Stimulated activated effector memory CD8-positive, alpha-beta T cell treated with anti-CD3 and anti-CD28 coated beads, Interleukin-12 subunit alpha, Interleukin-12 subunit beta, amount 100 ng/mL, for 72 hours (primary cell): ENCODE measurements at regions not wholly inside any gene's neighbourhood (a gene's known extent, or its start where the extent isn't known, plus 50 kb on each side); places are given as distances from the start of the nearest gene placed in this dataset.

ENCODE experiments used
- ATAC-seq: fragments of 150-1000 bp; cut with Tn5 transposase; 2 replicates; pipeline ENCODE4 v1.10.0; 2021
- DNase-seq, 2 donors: peaks; one replicate each; pipeline ENCODE4 v3.0.0; 2021 to 2022; ENCODE audit warnings: low spot score in 2 of 2
- H3K27ac Mint-ChIP-seq: one replicate; pipeline ENCODE4 v1.8.0; 2022; ENCODE audit warnings: mild to moderate bottlenecking, mixed read lengths
- H3K36me3 Mint-ChIP-seq: one replicate; pipeline ENCODE4 v1.8.0; 2022; ENCODE audit warnings: mild to moderate bottlenecking, mixed read lengths
- H3K4me1 Mint-ChIP-seq: one replicate; pipeline ENCODE4 v1.8.0; 2022; ENCODE audit warnings: mixed read lengths
- H3K4me3 Mint-ChIP-seq: one replicate; pipeline ENCODE4 v1.8.0; 2022; ENCODE audit warnings: mild to moderate bottlenecking, mixed read lengths
- H3K9me3 Mint-ChIP-seq: one replicate; pipeline ENCODE4 v1.8.0; 2022; ENCODE audit warnings: mixed read lengths

DNA sequence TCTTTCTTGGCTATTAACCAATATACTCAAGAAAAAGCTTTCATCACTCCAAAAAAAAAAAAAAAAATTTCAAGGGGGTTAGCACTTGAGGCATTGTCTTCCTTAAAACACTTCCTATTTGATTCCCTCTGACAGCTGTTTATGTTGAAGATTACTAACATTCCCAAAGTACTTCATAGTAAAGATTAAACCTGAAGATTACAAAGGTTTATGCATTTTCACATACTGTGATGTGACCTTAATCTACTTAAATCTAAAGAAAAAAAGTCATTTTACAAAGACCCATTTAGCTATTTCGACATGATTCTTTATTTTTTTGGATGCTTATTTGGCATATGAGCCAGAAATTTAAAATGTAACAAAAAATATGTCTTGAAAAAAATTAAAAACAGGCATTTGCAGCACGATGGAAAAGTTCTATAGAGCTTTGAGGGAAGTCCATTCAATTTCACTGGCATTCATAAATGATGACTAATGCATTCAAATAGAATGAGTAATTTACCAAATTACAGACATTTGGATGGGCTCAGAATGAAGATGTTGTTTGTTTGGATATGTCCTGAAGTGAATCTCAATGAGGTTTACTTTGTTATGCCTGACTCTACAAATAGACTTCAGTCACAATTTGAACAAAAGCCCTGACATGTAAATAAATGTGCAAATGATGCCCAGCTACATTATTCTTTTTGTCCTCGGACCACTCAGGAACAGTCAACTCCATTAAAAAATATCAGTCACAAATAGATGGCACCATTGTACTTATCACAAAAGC is 674.6 kb upstream of the MARCKS start:
- peaks cover 15% of the 10 kb centered on the region for H3K9me3 Mint-ChIP-seq
- H3K27ac Mint-ChIP-seq: no peak overlapping the region
- no peaks in the 10 kb centered on the region for H3K4me1 Mint-ChIP-seq
- DNase-seq: no peak
- no peak overlapping the region for H3K4me3 Mint-ChIP-seq
- no peaks in the 10 kb centered on the region for H3K36me3 Mint-ChIP-seq
- no peak for ATAC-seq

DNA sequence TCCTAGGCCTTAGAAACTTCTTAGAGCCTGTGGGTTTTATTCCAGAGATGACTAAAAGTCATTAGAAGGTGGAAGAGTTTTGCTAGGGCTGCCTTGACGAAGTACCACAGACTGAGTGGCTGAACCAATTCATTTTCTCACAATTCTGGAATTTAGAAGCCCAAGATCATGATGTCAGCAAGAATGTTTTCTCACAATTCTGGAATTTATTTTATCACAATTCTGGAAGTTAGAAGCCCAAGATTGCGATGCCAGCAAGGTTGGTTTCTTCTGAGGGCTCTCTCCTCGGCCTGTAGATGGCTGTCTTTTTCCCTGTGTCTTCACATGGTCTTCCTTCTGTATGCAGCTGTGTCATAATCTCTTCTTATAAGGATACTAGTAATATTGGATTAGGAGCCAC is 672.9 kb upstream of the MARCKS start:
- H3K36me3 Mint-ChIP-seq: no peaks in the 10 kb centered on the region

DNA sequence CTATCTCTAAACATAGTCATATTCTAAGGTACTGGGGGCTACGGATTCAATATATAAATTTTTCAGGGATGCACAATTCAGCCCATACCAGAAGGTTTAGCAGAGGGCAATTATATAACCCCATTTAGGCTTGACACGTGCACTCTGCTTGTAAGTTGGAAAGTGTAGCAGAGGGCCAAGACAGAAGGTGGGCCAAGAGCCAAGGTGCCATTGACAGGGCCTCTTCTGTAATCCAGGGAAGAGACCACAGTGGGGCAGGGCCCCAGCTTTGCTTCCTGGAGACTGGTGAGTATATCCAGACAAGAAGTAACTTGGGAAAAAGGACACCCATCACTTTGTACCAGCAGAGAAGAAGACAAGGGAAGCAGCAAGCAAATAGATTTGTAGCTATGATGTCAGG is 672.4 kb upstream of the MARCKS start:
- peaks cover 6% of the 10 kb centered on the region for H3K9me3 Mint-ChIP-seq
- no peaks in the 10 kb centered on the region for H3K4me1 Mint-ChIP-seq
- ATAC-seq (no peak), DNase-seq (no peak)
- H3K27ac Mint-ChIP-seq: no peak overlapping the region
- no peaks in the 10 kb centered on the region for H3K36me3 Mint-ChIP-seq
- no peak overlapping the region for H3K4me3 Mint-ChIP-seq

More for the DNA sequence above, 672.9 kb upstream of the MARCKS start:
- no peaks in the 10 kb centered on the region for H3K4me1 Mint-ChIP-seq
- no peak for DNase-seq
- no peak overlapping the region for H3K4me3 Mint-ChIP-seq
- H3K27ac Mint-ChIP-seq: no peak overlapping the region
- no peak for ATAC-seq
- H3K9me3 Mint-ChIP-seq: peaks cover 6% of the 10 kb centered on the region

DNA sequence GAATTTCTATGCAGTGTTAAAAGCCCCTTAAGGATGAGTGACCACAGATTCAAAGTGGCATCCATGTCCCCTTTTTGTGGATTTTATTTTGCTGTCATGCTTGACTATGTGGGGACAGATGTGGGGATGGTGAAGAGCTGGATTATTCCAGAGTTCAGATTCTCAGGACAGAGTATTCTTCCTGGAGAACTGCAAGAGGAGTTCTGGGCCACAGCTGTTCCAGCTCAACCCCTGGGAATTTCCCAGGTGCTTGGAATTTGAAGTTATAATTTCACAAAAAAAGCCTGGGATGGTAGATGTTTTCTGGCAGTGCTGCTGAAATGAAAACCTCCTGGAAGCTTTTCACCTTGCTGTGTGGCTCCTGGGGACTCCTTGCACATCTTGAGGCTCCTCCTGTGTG is 671.8 kb upstream of the MARCKS start:
- no peak overlapping the region for H3K4me3 Mint-ChIP-seq
- H3K4me1 Mint-ChIP-seq: no peaks in the 10 kb centered on the region
- H3K27ac Mint-ChIP-seq: no peak overlapping the region
- H3K9me3 Mint-ChIP-seq: peaks cover 6% of the 10 kb centered on the region
- no peaks in the 10 kb centered on the region for H3K36me3 Mint-ChIP-seq
- DNase-seq (no peak), ATAC-seq (no peak)

DNA sequence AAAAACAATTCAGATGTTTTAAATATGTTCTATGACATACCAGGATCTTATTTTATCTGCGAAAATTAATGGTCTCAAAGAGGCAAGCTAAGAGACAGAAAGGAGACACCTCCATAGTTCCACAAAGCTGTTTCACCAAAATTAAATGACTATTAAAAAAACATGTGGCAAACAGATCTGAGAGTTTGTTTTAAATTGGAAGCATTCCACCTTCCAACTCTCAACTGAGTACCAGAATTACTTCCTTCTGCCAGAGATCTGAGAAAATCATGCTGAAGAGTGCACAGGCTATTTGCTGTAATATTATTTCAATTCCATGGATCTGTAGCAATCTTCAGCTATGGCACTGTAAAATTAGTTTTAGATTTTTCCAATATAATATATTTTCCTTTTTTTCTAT is 669.5 kb upstream of the MARCKS start:
- Mint-ChIP-seq H3K36me3 (no peaks in the 10 kb centered on the region), H3K27ac (no peak overlapping the region), H3K9me3 (peaks cover 6% of the 10 kb centered on the region), H3K4me1 (no peaks in the 10 kb centered on the region), H3K4me3 (no peak overlapping the region)
- no peak for ATAC-seq
- no peak for DNase-seq

DNA sequence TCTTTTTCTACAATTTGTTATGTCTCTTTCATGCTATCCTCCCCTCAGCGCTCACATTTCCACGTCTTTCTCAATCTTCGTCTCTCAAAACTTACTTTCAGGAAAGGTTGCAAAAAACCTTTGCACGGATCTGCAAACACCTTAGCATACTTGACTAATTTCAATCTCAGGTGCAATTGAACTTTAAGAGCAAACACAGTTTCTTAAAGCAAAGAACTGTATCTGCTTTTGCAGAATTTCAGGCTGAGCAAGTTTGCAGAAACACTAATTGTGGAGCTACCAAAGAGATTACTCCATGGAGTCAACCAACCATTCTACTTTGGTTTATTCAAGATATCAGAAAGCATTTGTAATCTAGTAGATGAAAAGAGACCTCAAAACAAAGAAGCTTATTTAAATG is 668.2 kb upstream of the MARCKS start:
- DNase-seq (no peak), ATAC-seq (no peak)
- H3K36me3 Mint-ChIP-seq: no peaks in the 10 kb centered on the region
- H3K4me1 Mint-ChIP-seq: no peaks in the 10 kb centered on the region
- H3K9me3 Mint-ChIP-seq: peaks cover 2% of the 10 kb centered on the region
- H3K4me3 Mint-ChIP-seq: no peak overlapping the region
- no peak overlapping the region for H3K27ac Mint-ChIP-seq

DNA sequence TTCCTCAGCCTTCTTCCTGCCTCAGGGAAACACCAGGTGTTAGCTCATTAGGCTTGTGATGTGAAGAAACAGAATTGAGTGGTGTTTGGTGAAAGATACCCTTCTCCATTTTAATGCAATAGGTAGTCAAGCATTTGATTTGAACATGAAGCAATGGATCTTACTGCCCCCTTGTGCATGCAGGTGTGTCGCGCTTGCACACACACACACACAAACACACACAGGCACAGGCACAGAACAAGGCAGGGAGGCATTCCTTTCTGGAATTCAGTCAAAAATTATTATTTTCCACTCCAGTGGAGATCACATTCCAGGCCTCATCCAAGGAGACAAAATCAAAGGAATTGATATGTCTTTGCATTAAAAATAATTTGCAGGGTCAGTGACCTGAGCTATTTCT is 667.0 kb upstream of the MARCKS start:
- no peaks in the 10 kb centered on the region for H3K4me1 Mint-ChIP-seq
- no peak overlapping the region for H3K4me3 Mint-ChIP-seq
- H3K27ac Mint-ChIP-seq: no peak overlapping the region

DNA sequence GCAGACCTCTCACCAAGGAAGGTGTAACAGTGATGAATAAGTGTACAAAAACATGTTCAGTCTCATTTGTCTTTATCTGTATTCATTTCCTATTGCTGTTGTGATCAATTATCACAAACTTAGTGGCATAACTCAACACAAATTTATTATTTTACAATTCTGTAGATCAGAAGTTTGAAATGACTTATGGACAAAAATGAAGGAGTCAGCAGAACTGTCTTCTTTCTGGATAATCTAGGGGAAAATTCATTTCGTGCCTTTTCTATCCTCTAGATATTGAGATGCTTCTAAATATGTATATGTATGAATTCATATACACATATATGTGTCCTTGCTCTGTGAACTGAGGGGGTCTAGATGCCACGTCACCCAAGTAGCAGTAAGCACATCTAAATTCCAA is 663.1 kb upstream of the MARCKS start:
- Mint-ChIP-seq H3K36me3 (no peaks in the 10 kb centered on the region), H3K4me1 (no peaks in the 10 kb centered on the region)

More for the DNA sequence above, 667.0 kb upstream of the MARCKS start:
- no peaks in the 10 kb centered on the region for H3K36me3 Mint-ChIP-seq
- H3K9me3 Mint-ChIP-seq: no peaks in the 10 kb centered on the region
- no peak for DNase-seq
- ATAC-seq: no peak

DNA sequence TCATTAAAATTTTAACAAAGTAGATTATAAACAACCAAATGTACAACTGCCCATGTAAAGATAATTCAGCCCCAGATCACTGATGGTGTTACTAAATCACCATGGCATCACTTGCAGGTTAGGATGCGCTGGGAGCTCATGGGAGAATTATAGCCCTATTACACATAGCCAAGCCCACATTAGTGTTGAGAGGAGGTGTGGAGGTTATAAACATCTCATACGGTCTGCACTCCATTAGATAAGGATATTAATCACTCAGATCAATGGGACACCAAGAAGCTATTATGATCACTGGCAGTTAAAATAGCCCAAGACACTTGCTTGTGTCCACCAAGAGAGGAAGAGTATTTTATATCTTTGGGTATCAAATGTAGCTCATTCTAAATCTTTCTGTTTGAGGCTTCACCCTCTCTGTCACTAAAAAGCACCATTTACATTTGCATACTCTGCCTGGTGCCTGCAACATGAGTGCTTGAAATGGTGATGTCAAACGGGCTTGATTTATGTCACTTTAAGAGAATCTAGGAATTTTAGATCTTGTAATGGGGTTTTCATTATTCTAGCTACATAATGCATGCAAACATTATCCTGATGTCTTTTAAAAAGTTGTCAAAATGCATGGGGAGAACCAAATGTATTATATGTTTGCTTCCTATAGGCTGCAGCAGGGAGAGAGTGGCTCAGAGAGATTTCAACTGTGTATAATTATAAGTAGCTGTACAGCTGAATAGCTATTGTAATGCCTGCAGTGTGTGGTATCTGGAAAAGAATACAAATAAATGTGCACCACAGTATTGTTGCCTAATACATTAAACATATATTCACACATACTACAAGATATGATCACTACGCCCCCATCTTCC is 654.1 kb upstream of the MARCKS start:
- H3K27ac Mint-ChIP-seq: no peak overlapping the region
- H3K36me3 Mint-ChIP-seq: no peaks in the 10 kb centered on the region
- no peaks in the 10 kb centered on the region for H3K4me1 Mint-ChIP-seq
- no peak overlapping the region for H3K4me3 Mint-ChIP-seq
- peaks cover 16% of the 10 kb centered on the region for H3K9me3 Mint-ChIP-seq
- ATAC-seq (no peak), DNase-seq (no peak)

More for the DNA sequence above, 663.1 kb upstream of the MARCKS start:
- ATAC-seq: no peak
- no peak overlapping the region for H3K4me3 Mint-ChIP-seq
- no peak overlapping the region for H3K27ac Mint-ChIP-seq
- peaks cover 6% of the 10 kb centered on the region for H3K9me3 Mint-ChIP-seq
- no peak for DNase-seq

DNA sequence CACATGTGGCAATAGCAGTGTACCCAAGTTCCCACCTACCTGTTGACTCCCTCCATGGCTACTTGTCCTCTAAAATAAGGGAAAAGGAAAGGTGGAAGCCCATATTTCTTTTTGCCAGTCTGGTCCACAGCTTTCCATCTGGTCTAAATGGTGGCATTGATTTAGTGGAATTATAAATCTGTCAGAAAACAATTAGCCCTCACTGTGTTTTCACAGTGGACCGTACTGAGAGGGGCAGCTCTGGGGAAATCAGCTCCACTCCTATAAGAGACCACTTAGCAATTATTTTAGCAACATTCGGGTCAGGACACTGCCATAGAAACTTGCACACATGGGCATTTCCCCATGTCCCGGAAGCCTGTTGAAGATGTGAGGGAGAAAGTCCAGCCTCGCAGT is 653.4 kb upstream of the MARCKS start:
- no peak overlapping the region for H3K4me3 Mint-ChIP-seq
- DNase-seq (no peak), ATAC-seq (no peak)
- no peaks in the 10 kb centered on the region for H3K36me3 Mint-ChIP-seq
- peaks cover 11% of the 10 kb centered on the region for H3K9me3 Mint-ChIP-seq
- H3K27ac Mint-ChIP-seq: no peak overlapping the region
- no peaks in the 10 kb centered on the region for H3K4me1 Mint-ChIP-seq

DNA sequence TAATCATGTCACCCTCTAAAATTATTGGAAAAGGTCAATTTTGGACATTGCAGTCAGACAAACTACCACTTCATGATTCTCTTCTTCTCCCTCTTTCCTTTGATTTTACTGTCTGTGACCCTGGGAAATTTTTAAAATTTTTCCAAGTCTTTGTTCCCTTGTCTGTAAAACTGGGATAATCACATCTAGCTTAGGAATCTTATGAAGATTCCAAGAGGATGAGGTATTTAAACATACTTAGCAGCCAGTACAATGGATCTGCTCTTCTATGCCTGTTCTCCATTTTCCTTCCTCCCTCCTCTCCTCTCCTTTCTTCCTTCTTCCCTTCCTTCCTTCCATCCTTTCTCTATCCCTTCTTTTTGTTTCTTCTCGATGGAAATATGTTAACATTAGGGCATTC is 651.6 kb upstream of the MARCKS start:
- ATAC-seq: no peak
- H3K4me1 Mint-ChIP-seq: no peaks in the 10 kb centered on the region
- DNase-seq: no peak
- H3K9me3 Mint-ChIP-seq: peaks cover 8% of the 10 kb centered on the region
- H3K27ac Mint-ChIP-seq: no peak overlapping the region
- H3K36me3 Mint-ChIP-seq: no peaks in the 10 kb centered on the region
- H3K4me3 Mint-ChIP-seq: no peak overlapping the region

DNA sequence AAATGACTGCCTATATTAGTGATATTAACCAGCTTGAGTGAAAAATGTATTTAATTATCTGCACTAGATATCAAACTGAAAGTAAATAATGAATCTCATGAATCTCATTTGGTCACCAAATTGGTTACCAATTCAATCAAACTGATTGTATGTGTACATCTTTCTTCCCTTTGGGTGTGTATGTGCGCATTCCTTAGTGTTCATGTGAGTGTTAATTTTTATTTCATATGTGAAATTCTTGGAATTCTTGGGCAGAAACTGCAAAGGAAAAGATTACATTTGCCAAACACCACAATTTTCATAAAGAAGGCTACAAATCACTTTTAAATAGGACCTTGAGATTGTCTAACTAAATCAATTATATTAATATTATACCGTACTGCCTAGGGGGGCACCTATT is 648.4 kb upstream of the MARCKS start:
- Mint-ChIP-seq H3K9me3 (peaks cover 4% of the 10 kb centered on the region), H3K27ac (no peak overlapping the region), H3K4me3 (no peak overlapping the region), H3K36me3 (no peaks in the 10 kb centered on the region), H3K4me1 (no peaks in the 10 kb centered on the region)
- DNase-seq (no peak), ATAC-seq (no peak)

DNA sequence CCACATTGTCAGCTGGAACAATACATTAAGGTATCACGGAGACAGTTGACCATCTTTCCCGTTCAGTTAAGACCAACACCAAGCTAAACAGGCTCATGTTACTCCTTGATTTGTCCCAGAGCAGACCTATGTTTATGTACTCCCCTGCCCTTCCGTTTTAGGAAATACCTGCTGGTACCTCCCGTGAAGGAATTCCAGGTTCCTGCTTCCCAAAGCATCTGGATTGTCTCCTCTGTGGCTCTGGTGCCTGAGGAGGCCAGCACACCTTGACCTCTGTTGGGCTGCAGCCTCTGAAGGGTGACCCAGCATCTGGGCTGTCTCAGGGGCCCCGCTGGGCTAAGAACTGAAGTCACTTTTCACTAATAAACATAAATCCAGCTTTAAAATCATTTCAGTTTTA is 647.8 kb upstream of the MARCKS start:
- peaks cover 4% of the 10 kb centered on the region for H3K9me3 Mint-ChIP-seq
- no peak for ATAC-seq
- no peaks in the 10 kb centered on the region for H3K4me1 Mint-ChIP-seq
- no peaks in the 10 kb centered on the region for H3K36me3 Mint-ChIP-seq
- no peak overlapping the region for H3K27ac Mint-ChIP-seq
- no peak overlapping the region for H3K4me3 Mint-ChIP-seq
- DNase-seq: no peak

DNA sequence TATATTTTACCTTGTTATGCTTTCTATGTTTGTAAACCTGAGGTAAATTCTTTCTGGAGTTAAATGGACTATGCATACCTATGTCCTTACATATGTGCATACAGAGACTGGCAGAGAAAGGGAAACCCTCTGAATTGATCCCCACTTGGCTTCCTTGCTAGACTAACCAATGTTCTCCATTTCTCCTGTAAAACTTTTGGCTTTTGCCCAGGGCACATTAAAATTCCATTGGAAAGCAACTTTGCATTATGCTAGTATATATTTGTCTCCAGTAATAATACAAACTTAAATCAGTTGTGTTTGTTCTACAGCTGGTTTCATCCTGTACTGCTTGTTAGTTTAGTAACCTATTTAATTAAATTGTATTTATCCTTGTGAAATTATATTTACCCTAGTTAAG is 646.0 kb upstream of the MARCKS start:
- H3K9me3 Mint-ChIP-seq: no peaks in the 10 kb centered on the region
- H3K27ac Mint-ChIP-seq: no peak overlapping the region
- DNase-seq: no peak
- no peaks in the 10 kb centered on the region for H3K36me3 Mint-ChIP-seq
- H3K4me3 Mint-ChIP-seq: no peak overlapping the region
- no peaks in the 10 kb centered on the region for H3K4me1 Mint-ChIP-seq
- ATAC-seq: no peak

DNA sequence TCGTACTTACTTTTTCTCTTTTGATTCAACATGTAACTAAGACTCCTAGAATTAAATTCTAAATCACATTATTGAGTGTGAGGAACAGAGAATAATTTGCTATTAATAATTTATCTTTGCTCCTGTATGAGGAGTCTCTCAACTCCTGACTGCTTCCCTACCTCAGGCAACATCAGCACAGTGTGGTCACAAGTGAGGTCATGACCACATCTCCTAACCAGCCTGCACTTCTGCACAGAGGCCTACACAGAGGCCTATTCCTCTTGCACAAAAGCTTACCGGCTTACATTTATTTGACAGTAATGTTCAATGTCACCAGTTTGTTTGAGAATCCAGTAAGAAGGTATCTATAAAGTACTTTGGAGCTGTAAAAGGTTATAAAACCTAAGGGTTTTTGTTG is 637.4 kb upstream of the MARCKS start:
- Mint-ChIP-seq H3K4me3 (no peak overlapping the region), H3K36me3 (no peaks in the 10 kb centered on the region), H3K9me3 (peaks cover 10% of the 10 kb centered on the region), H3K27ac (no peak overlapping the region), H3K4me1 (no peaks in the 10 kb centered on the region)
- no peak for DNase-seq
- no peak for ATAC-seq

DNA sequence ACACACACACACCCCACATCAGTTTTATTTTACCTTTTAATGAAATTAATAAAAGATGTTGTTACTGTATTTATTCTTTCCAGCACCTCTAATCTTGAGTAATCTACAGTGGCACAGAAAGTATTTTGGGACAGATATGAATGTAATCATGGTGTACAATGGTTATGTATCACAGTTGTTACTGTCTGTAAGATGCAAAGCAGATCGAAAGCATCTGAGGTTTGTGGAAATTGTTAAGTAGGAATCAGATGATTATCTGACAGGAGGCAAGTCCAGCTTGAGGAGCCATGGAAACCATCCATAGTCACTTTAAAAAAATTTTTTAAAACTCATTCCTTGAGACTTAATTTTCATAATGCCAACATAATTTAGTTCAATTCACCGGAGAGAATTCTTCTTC is 636.3 kb upstream of the MARCKS start:
- Mint-ChIP-seq H3K36me3 (no peaks in the 10 kb centered on the region), H3K4me3 (no peak overlapping the region), H3K9me3 (peaks cover 12% of the 10 kb centered on the region), H3K4me1 (no peaks in the 10 kb centered on the region), H3K27ac (no peak overlapping the region)
- ATAC-seq: no peak
- no peak for DNase-seq
